Heart left ventricle (tissue), 13 donors: ENCODE measurements at regions not wholly inside any gene's neighbourhood (a gene's known extent, or its start where the extent isn't known, plus 50 kb on each side); places are given as distances from the start of the nearest gene placed in this dataset.

Experiments used
- POLR2A ChIP-seq, 2 donors: fragments of 450-650 bp; IDR thresholded peaks; one replicate each; pipeline ENCODE4 v1.6.1; 2017; ENCODE audit warnings: antibody characterized with exemption in 2 of 2, mild to moderate bottlenecking in 2 of 2, moderate library complexity in 2 of 2
- TF ChIP-seq, protein P1 (sequence below), 12 donors: fragments of 200-600 bp; sonication (generic) in 4 of 12; IDR thresholded peaks; one replicate each; pipeline versions ENCODE4 v1.5.0 to v1.8.0; 2018 to 2022; ENCODE audit warnings: antibody characterized with exemption in 12 of 12, mild to moderate bottlenecking in 5 of 12
- donor health status: ischemic (EF 13 %, LVEDD 7.1; RV severe dilation, severe dysfunction).
- donor health status: DM: no; HTN: yes; CAD: no.
- donor health status: DM: no; HTN: no; CAD: no.
- donor health status: ischemic (EF 25% LVEDD 6.9; RV normal size, moderate dysfunction).
- donor health status: ischemic (EF 25% LVEDD 5.7; RV mildly dilated, moderate dysfunction).
- donor health status: ischemic (EF 35%, LVEDD 5.7; RV mildly dilated, moderate dysfunction).
- donor health status: nonischemic (EF 11% LVEDD 7.7; RV severe dilation, severe dysfunction).
- donor health status: DM: yes; HTN: yes; CAD: no.
- donor health status: PGD.
- donor health status: ischemic (EF 29% LVEDD 5.4; RV normal size, mild dysfunction).
- donor health status: nonischemic (EF 23%, LVEDD 6.1; RV moderate dilation, normal function).

DNA sequence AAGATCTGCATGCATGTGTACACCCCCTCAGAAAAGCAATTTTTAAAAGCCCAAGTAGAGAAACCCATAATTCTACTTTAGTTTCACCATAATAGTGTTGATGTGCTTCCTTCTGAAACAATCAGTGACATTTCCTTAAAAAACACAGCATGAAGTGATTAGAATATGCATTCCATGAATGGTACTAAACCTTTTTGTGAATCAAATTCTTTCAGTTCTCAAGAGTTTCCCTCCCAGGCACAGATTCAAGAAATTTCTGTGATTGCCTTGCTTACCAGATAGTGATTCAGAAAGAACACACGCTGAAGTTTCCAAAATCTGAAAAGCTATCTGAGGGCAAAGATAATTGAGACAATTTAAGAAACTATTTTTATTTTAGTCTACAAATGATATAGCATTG is 136.4 kb upstream of the ADGRL2 start:
- TF ChIP-seq, protein P1, sequence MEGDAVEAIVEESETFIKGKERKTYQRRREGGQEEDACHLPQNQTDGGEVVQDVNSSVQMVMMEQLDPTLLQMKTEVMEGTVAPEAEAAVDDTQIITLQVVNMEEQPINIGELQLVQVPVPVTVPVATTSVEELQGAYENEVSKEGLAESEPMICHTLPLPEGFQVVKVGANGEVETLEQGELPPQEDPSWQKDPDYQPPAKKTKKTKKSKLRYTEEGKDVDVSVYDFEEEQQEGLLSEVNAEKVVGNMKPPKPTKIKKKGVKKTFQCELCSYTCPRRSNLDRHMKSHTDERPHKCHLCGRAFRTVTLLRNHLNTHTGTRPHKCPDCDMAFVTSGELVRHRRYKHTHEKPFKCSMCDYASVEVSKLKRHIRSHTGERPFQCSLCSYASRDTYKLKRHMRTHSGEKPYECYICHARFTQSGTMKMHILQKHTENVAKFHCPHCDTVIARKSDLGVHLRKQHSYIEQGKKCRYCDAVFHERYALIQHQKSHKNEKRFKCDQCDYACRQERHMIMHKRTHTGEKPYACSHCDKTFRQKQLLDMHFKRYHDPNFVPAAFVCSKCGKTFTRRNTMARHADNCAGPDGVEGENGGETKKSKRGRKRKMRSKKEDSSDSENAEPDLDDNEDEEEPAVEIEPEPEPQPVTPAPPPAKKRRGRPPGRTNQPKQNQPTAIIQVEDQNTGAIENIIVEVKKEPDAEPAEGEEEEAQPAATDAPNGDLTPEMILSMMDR (IDR thresholded peaks at IDR 0.05) = no peak
- TF ChIP-seq POLR2A (IDR thresholded peaks at IDR 0.05) = no peak
